ENCODE measurements at regions not wholly inside any gene's neighbourhood (a gene's known extent, or its start where the extent isn't known, plus 50 kb on each side); places are given as distances from the start of the nearest gene placed in this dataset.

- TF ChIP-seq POLR2AphosphoS5 (IDR thresholded peaks at IDR 0.05) (no peak), POLR2A (IDR thresholded peaks at IDR 0.05) (no peak)
- TF ChIP-seq, protein P1, sequence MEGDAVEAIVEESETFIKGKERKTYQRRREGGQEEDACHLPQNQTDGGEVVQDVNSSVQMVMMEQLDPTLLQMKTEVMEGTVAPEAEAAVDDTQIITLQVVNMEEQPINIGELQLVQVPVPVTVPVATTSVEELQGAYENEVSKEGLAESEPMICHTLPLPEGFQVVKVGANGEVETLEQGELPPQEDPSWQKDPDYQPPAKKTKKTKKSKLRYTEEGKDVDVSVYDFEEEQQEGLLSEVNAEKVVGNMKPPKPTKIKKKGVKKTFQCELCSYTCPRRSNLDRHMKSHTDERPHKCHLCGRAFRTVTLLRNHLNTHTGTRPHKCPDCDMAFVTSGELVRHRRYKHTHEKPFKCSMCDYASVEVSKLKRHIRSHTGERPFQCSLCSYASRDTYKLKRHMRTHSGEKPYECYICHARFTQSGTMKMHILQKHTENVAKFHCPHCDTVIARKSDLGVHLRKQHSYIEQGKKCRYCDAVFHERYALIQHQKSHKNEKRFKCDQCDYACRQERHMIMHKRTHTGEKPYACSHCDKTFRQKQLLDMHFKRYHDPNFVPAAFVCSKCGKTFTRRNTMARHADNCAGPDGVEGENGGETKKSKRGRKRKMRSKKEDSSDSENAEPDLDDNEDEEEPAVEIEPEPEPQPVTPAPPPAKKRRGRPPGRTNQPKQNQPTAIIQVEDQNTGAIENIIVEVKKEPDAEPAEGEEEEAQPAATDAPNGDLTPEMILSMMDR (IDR thresholded peaks at IDR 0.05) = no peak
Observed at GRCh38 chr7:131691454-131692130, 135.2 kb upstream of the PODXL start.
